Type B pancreatic cell (in vitro differentiated cells): ENCODE measurements at regions not wholly inside any gene's neighbourhood (a gene's known extent, or its start where the extent isn't known, plus 50 kb on each side); places are given as distances from the start of the nearest gene placed in this dataset.
"Not testable (repeated sequence)": the region's sequence is repeated elsewhere in the genome, so short reads cannot be mapped to it uniquely, and the experiment has no call there.

Source experiments
- DNase-seq: peaks from one replicate; pipeline ENCODE4 v3.0.0; 2021; ENCODE audit warnings: mixed read lengths; ENCODE audit not compliant: unreplicated experiment; ENCODE audit errors: extremely low spot score
- H3K27ac Mint-ChIP-seq: 2 replicates; pipeline ENCODE4 v1.8.0; 2021; ENCODE audit warnings: mild to moderate bottlenecking, mixed read lengths
- H3K27me3 Mint-ChIP-seq: 2 replicates; pipeline ENCODE4 v1.8.0; 2021; ENCODE audit warnings: mixed read lengths
- H3K36me3 Mint-ChIP-seq: 2 replicates; pipeline ENCODE4 v1.8.0; 2021; ENCODE audit warnings: mixed read lengths
- H3K4me1 Mint-ChIP-seq: one replicate; pipeline ENCODE4 v1.8.0; 2021; ENCODE audit warnings: mixed read lengths; ENCODE audit not compliant: unreplicated experiment
- H3K4me3 Mint-ChIP-seq: 2 replicates; pipeline ENCODE4 v1.8.0; 2021; ENCODE audit warnings: mild to moderate bottlenecking, mixed read lengths
- H3K9me3 Mint-ChIP-seq: 2 replicates; pipeline ENCODE4 v1.8.0; 2021; ENCODE audit warnings: mixed read lengths
- TF ChIP-seq, protein P1 (sequence below): fragments of 200-600 bp; sonication (generic); conservative IDR thresholded peaks from 2 replicates; pipeline ENCODE4 v1.5.0; 2021; ENCODE audit warnings: antibody characterized with exemption, mild to moderate bottlenecking

DNA sequence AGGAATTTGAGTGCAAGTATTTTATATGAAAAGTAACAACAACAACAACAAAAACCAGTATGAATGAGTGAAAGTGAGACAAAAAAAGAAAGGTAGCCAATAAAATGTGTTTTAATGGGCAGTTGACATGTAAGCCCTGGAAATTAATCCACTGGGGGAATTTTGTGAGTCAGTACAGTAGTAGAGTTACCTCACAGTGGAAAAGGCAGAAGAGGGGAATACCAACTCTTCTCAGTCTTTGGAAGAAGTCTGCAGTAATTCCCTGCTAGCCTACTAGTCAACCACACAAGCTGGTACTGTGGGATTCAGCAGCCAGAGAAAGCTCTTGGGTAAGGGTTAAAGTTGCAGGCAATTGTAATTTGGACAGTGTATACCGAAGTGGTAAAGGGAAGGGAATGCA lies 76.3 kb upstream of the IL15 start:
- Mint-ChIP-seq H3K4me3 (no peak overlapping the region), H3K27ac (no peak overlapping the region), H3K36me3 (no peaks in the 10 kb centered on the region), H3K4me1 (no peaks in the 10 kb centered on the region), H3K9me3 (no peaks in the 10 kb centered on the region), H3K27me3 (no peaks in the 10 kb centered on the region)
- no peak for DNase-seq
- TF ChIP-seq, protein P1, sequence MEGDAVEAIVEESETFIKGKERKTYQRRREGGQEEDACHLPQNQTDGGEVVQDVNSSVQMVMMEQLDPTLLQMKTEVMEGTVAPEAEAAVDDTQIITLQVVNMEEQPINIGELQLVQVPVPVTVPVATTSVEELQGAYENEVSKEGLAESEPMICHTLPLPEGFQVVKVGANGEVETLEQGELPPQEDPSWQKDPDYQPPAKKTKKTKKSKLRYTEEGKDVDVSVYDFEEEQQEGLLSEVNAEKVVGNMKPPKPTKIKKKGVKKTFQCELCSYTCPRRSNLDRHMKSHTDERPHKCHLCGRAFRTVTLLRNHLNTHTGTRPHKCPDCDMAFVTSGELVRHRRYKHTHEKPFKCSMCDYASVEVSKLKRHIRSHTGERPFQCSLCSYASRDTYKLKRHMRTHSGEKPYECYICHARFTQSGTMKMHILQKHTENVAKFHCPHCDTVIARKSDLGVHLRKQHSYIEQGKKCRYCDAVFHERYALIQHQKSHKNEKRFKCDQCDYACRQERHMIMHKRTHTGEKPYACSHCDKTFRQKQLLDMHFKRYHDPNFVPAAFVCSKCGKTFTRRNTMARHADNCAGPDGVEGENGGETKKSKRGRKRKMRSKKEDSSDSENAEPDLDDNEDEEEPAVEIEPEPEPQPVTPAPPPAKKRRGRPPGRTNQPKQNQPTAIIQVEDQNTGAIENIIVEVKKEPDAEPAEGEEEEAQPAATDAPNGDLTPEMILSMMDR: no peak

DNA sequence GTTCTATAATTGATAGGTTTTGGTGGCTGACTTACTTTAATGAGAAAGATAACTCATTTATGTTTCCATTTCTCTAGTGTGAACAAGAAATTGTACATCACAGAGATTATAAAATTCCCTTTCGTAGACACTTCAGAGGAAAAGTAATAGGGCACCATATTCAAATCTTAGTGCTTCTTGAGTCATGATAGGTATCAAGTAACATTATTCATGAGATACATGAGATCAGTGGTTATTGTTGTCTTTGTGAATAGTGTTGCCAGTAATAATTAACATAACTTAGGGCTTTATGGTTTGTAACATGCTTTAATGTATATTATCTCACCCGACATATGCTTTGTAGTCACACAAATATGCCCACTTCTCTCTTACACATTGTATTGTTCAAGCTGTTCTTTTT lies 73.7 kb upstream of the IL15 start:
- DNase-seq: no peak
- no peaks in the 10 kb centered on the region for H3K36me3 Mint-ChIP-seq
- H3K4me1 Mint-ChIP-seq: no peaks in the 10 kb centered on the region
- no peaks in the 10 kb centered on the region for H3K9me3 Mint-ChIP-seq
- TF ChIP-seq, protein P1: no peak
- no peak overlapping the region for H3K27ac Mint-ChIP-seq
- H3K27me3 Mint-ChIP-seq: no peaks in the 10 kb centered on the region
- no peak overlapping the region for H3K4me3 Mint-ChIP-seq

DNA sequence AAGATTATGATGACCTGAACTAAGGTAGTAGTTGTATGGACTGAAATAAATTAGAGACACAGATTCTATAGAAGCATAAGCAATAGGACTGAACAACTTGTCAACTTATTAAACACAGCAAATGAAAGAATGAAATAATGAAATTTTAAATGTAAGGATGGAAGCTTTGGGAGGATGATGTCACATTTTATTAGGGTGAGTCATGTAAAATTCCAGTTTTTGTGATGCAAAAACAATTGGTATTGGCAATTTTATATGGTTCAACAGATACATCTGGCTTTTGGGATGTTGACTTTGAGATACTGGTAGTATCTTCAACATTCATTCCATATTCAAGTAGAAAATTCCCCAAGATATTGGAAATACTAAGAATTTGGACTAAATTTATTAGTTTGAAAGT lies 72.7 kb upstream of the IL15 start:
- no peak for DNase-seq
- H3K4me1 Mint-ChIP-seq: no peaks in the 10 kb centered on the region
- TF ChIP-seq, protein P1: no peak

DNA sequence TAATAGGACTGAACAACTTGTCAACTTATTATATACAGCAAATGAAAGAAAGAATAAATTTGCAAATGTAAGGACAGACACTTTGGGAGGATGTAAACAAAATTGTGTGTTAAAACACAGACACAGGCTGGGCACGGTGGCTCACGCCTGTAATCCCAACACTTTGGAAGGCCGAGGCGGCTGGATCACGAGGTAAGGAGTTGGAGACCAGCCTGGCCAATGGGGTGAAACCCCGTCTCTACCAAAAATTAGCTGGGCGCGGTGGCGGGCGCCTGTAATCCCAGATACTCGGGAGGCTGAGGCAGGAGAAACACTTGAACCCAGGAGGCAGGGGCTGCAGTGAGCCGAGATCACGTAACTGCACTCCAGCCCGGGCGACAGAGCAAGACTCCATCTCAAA lies 71.4 kb upstream of the IL15 start:
- H3K9me3 Mint-ChIP-seq, H3K27ac Mint-ChIP-seq, H3K4me3 Mint-ChIP-seq, H3K27me3 Mint-ChIP-seq, H3K36me3 Mint-ChIP-seq, H3K4me1 Mint-ChIP-seq, DNase-seq: not testable (repeated sequence)

More for the DNA sequence above, 72.7 kb upstream of the IL15 start:
- Mint-ChIP-seq H3K27me3 (no peaks in the 10 kb centered on the region), H3K27ac (no peak overlapping the region), H3K9me3 (no peaks in the 10 kb centered on the region), H3K36me3 (no peaks in the 10 kb centered on the region), H3K4me3 (no peak overlapping the region)

DNA sequence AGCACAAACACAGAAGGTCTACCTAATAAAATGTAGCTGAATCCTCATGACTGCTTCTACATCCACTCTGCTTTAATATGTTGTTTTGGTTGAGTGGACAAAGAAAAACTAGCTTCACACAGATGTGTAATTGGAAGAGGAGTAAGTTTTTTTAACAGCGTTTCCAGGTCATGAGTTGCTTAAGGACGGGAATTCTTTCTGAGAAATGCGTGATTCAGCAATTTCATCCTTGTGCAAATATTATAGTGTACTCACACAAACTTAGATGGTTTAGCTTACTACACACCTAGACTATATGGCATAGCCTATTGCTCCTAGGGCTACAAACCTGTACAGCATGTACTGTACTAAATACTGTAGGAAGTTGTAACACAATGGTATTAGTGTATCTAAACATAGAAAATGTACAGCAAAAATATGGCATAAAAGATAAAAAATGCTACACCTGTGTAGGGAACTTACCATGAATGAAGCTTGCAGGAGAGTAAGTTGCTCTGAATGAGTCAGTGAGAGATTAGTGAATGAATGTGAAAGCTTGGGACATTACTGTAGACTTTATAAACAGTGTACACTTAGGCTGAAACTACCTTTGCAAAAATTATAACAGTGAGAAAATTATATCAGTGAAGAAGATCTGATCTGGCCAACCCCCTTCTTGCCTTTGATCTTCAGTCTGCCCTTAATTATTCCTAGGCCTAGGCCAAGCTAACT lies 70.8 kb upstream of the IL15 start:
- DNase-seq: no peak
- H3K36me3 Mint-ChIP-seq: no peaks in the 10 kb centered on the region
- no peak overlapping the region for H3K4me3 Mint-ChIP-seq
- no peaks in the 10 kb centered on the region for H3K9me3 Mint-ChIP-seq
- no peaks in the 10 kb centered on the region for H3K27me3 Mint-ChIP-seq
- TF ChIP-seq, protein P1: no peak
- no peaks in the 10 kb centered on the region for H3K4me1 Mint-ChIP-seq
- H3K27ac Mint-ChIP-seq: no peak overlapping the region

DNA sequence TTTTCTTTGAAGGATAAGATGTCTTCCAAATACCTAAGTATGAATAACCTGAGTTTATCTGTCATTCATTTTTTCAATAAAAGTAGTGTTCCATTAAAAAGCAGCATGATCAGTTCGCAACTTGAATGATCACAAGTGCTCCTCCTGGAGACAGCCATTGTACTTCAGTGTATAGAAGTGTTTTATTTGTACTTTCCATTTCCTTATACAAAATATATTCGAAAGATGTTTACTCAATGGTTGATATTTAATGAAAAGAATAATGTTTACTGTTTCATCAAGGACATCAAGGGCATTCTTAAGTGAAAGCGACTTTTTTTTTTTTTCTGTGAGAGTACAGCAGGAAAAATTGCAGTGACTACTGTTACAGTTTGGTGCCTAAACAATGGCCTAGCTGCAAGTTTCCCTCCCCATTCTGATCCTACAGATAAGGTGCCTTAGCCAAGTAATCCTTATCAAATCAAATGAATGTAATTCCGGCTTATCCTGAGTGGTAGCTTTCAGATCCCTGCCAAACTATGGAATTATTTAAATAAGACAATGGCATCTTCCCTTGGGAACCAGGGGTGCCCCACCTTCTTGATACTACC lies 69.0 kb upstream of the IL15 start:
- Mint-ChIP-seq H3K9me3 (no peaks in the 10 kb centered on the region), H3K27ac (no peak overlapping the region), H3K4me3 (no peak overlapping the region), H3K27me3 (no peaks in the 10 kb centered on the region), H3K36me3 (no peaks in the 10 kb centered on the region), H3K4me1 (no peaks in the 10 kb centered on the region)
- no peak for DNase-seq
- TF ChIP-seq, protein P1: no peak
